Stimulated activated CD4-positive, alpha-beta T cell treated with anti-CD3 and anti-CD28 coated beads, Interleukin-4, amount 100 ng/mL, for 1 hour (primary cell): ENCODE measurements at regions not wholly inside any gene's neighbourhood (a gene's known extent, or its start where the extent isn't known, plus 50 kb on each side); places are given as distances from the start of the nearest gene placed in this dataset.
A peak's percentile ranks its signal among the peaks of the same experiment; 100 is the strongest.

ENCODE experiments used
- DNase-seq: peaks from one replicate; pipeline ENCODE4 v3.0.0-alpha.2; 2020

DNA sequence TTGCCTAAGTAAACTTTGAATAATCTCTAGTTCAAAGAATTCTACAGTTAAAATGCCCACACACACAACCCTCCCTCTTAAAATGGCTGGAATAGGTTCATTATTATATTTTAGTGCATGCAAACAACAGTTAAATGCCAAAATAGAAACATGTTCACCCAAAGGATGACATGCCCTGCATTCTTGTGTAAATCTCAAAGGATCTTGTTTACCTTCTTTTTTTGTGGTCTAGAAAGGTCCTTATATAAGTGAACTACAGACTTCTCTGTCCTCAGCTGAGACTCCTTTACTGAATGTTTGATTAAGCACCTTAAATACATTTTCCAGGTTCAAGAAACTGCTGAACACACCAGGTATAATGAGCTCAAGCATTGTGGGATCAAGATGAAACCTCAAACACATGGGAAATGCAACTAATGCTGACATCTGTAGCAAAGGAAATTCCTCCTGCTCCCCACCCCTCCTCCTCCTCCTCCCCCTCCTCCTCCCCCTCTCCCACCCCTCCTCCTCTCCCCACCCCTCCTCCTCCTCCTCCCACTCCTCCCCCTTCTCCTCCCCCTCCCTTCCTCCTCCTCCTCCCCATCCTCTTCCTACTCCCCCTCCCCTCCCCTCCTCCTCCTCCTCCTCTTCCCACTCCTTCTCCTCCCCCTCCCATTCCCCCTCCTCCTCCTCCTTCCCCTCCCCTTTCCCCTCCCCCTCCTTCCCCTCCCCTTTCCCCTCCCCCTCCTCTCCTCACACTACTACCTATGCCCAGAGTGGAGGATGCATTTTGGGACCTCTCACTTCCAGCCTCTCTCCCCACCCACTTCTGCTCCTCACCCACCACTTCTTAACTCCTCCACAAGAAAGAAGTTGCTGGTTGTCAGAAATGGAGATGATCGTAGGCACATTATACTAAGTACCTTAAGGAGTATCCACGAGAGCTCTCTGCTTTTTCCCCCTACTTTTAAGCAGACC lies 233.9 kb downstream of the MRPL39 start:
- no peak for DNase-seq

DNA sequence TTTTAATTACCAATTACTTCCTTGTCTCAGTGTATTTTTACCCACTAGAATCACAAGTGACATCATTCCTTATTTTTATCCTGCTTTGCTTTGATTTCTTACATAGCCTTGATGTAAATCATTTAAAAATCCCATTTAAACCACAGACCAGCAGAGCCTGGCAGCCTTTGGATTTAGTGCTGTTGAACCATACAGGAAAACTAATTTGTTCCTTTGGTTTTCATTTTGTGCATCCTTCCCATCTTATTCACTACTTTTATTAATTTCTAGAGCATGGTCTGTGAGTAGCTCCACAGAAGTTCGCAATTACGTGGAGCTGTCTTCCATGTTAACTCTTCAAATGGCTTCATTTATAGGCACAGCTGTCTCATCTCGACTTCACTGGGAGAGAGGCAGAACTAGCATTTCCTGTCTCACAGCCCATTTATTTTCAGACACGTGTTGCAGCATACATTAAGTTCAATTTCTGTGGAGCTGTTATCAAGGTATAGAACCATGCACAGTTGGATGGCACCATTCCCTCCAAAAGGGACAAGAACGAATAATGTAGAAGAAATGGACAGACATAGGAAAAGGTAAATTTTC lies 235.3 kb downstream of the MRPL39 start:
- no peak for DNase-seq

DNA sequence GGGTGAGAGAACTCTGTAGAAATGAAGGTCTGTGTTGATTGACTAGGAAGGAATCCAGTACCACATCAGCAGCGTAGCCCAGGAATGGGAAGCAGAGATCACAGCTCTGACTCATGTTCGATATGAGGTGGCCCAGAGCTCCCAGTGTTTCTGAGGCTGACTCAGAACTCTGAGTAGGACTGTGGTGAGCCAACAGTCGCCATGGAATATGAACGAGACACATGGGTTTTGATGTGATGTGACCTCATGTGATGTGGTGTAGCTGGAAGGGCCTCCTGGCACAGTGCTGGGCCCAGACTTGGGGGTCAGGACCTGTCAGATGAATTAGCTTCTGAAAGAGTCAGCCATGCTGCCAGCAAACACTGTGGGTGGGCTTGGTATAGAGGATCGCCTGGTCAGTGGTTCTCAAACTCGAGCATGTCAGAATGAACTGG lies 237.0 kb downstream of the MRPL39 start:
- DNase-seq, result no peak

DNA sequence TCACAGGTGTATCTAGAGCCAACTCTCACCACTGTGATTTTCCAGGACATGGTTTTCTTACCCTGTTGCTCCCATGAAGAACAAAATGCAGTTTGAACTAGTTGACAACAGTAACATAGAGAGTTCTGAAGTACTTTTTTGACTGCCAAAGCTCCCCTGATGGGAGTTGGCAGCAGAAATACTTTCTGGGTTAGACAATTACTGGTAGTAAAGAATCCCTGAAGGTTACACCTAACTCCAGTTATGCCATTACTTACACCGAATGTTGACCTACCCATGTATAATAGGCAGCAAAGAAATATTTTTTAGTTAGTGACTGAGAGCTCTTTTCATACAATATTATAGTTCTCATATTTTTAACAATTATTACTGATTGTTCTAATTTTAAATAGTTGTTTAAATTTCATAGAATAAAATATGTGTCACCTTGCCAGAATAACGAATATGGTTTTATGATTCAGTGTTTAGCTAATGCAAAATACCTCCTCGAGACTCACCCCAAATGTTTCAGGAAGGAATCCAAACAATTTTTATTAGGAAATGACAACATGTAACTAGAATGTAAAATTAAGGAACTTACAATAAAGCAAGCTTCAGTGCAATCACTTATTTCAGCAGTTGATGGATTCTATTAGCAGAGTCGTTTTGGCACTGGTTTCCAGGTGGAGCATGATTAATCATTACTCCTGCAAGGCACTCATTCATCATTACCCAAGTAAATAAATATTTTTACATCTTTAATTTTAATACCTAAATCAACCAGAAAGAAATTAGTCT lies 237.6 kb downstream of the MRPL39 start:
- no peak for DNase-seq

GRCh38 chr21:25368531-25368930 lies 238.8 kb downstream of the MRPL39 start:
- DNase-seq, result no peak

DNA sequence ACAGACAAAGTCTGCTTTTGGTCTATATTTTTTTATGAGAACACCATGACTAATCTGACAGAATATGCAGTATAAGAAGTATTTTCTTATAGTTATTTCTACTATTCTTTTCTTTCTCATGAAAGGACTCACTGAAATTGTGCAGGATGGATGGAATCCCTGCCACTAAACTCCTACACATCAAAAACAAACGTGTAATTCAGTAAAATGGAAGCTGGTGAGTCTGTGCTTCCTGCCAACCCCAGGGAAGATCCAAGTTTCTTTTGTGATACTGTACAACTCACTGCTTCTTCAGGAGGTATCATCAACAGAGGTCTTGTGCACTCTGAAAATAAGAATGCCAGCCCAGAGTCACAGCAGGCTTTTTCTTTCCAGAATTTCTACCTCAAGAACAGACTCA lies 241.2 kb downstream of the MRPL39 start:
- DNase-seq, result no peak

GRCh38 chr21:25362375-25363267 lies 244.7 kb downstream of the MRPL39 start:
- no peak for DNase-seq

GRCh38 chr21:25361765-25362164 lies 245.5 kb downstream of the MRPL39 start:
- DNase-seq, result no peak

- no peak for DNase-seq
These were observed 246.2 kb downstream of the MRPL39 start for GRCh38 chr21:25361097-25361496.

GRCh38 chr21:25360593-25360992 lies 246.7 kb downstream of the MRPL39 start:
- no peak for DNase-seq

- no peak for DNase-seq
These were observed 247.6 kb downstream of the MRPL39 start for GRCh38 chr21:25359724-25360123.

GRCh38 chr21:25350056-25350455 lies 257.2 kb downstream of the MRPL39 start:
- peak; percentile 38 for DNase-seq

- no peak for DNase-seq
These were observed 263.3 kb downstream of the MRPL39 start for GRCh38 chr21:25343774-25344545.

DNA sequence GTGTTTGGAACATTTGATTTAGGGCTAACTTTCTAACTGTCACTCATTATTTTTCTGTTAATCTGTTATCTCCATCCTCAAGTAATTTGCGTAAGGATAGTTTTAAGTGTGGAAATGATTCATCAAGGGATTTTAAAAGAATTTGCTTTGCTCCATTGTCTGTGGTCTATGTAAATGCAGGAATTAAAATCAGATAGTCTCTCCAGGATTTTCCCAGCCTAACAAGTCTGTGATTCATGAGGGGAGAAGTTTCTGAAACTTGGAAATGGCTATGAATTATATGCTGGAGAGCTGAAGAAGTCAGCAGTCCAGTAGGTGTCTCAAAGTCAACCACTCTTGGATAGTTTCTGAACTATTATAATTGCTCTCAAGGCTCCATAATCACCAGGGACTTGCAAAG lies 264.5 kb downstream of the MRPL39 start:
- no peak for DNase-seq

- no peak for DNase-seq
These were observed 265.3 kb downstream of the MRPL39 start for GRCh38 chr21:25341981-25342380.

GRCh38 chr21:25338415-25338814 lies 268.9 kb downstream of the MRPL39 start:
- no peak for DNase-seq

DNA sequence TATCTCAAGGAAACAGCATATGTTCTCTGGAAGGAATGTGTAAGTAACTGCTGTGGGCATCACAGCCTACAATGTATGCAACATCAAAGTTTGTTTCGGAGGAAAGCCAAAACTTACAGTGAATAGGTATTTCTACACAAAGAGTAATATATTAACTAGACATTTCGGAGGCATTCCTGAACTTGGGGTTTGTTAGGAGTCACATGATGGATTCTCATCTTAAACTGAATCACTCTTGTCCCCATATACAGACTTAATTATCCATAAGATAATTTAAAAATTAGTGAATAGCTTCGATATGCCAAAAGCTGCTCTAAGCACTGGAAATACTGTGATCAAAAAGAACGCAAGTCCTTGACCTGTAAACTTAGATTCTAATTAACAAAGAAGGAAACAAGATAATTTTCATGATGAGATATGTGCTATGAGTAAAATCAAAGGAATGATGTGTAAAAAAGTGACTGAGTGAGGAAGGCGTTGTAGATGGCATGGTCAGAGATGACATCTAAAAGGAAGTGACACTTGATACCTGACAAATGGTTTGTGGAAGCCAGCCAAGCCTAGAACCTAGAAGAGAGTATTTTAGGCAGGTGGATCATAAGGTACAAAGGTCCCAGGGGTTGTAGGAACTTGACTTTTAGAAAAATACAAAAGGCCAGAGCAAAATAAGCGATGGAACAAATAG lies 273.1 kb downstream of the MRPL39 start:
- DNase-seq, result no peak

- no peak for DNase-seq
These were observed 276.0 kb downstream of the MRPL39 start for GRCh38 chr21:25331286-25331685.

GRCh38 chr21:25330266-25330665 lies 277.0 kb downstream of the MRPL39 start:
- no peak for DNase-seq

GRCh38 chr21:25329227-25329825 lies 278.0 kb downstream of the MRPL39 start:
- no peak for DNase-seq

DNA sequence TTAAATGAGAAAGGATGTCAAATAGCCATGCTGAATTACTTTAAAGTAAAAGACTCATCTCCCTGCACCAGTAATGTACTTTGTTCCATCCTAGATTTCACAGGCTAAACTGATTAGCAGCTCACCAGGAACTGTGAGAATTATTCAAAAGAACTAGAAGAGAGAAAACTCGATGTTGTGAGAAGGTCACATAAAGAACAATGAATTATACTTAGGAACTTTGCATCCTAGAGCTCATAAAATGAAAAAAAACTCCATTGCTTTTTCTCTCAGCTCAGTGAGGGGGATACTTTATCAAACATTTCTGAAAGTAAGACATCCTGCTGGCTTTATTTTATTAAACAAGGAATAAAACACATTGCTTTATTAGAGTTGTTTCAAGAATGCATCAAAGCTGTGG lies 278.5 kb downstream of the MRPL39 start:
- DNase-seq, result no peak
